Heart left ventricle (tissue), 13 donors: ENCODE measurements at regions not wholly inside any gene's neighbourhood (a gene's known extent, or its start where the extent isn't known, plus 50 kb on each side); places are given as distances from the start of the nearest gene placed in this dataset.

Source experiments
- POLR2A ChIP-seq, 2 donors: fragments of 450-650 bp; IDR thresholded peaks; one replicate each; pipeline ENCODE4 v1.6.1; 2017; ENCODE audit warnings: antibody characterized with exemption in 2 of 2, mild to moderate bottlenecking in 2 of 2, moderate library complexity in 2 of 2
- TF ChIP-seq, protein P1 (sequence below), 12 donors: fragments of 200-600 bp; sonication (generic) in 4 of 12; IDR thresholded peaks; one replicate each; pipeline versions ENCODE4 v1.5.0 to v1.8.0; 2018 to 2022; ENCODE audit warnings: antibody characterized with exemption in 12 of 12, mild to moderate bottlenecking in 5 of 12
- donor health status: ischemic (EF 13 %, LVEDD 7.1; RV severe dilation, severe dysfunction).
- donor health status: DM: no; HTN: yes; CAD: no.
- donor health status: DM: no; HTN: no; CAD: no.
- donor health status: ischemic (EF 25% LVEDD 6.9; RV normal size, moderate dysfunction).
- donor health status: ischemic (EF 25% LVEDD 5.7; RV mildly dilated, moderate dysfunction).
- donor health status: ischemic (EF 35%, LVEDD 5.7; RV mildly dilated, moderate dysfunction).
- donor health status: nonischemic (EF 11% LVEDD 7.7; RV severe dilation, severe dysfunction).
- donor health status: DM: yes; HTN: yes; CAD: no.
- donor health status: PGD.
- donor health status: ischemic (EF 29% LVEDD 5.4; RV normal size, mild dysfunction).
- donor health status: nonischemic (EF 23%, LVEDD 6.1; RV moderate dilation, normal function).

DNA sequence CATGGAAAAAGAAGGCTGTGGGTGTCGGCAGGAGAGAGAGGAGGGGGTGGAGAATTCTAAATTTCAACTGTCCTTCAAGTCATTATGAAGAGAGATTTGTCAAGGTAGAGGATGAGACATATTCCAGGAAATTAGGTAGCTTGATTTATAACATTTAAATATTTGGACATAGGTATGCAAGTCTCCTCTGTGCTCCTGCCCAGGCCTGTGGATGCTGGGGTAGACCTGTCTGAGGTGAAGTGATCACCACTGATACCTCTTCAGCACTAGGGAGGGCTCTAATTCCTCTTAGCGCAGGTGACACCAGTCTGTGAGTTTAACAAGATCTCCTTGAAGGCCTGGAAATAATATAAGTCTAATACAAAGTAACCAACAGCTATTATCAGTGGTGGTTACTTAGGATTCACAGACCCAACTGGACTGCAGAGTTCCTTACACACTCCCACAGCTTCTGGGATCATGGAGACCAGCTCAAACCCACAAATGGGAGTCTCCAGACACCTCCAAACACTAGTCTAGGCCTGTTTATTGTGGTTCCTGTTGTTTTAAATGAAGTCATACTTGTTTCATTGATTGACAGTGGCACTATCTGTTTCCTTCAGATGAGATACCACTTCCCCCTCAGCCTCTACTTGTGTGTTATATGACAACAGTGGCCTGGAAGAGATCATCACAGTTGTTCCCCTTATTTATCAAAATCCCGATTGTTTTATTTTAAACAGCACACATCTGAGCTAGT, 104.1 kb upstream of the ITPRID2 start:
- TF ChIP-seq, protein P1, sequence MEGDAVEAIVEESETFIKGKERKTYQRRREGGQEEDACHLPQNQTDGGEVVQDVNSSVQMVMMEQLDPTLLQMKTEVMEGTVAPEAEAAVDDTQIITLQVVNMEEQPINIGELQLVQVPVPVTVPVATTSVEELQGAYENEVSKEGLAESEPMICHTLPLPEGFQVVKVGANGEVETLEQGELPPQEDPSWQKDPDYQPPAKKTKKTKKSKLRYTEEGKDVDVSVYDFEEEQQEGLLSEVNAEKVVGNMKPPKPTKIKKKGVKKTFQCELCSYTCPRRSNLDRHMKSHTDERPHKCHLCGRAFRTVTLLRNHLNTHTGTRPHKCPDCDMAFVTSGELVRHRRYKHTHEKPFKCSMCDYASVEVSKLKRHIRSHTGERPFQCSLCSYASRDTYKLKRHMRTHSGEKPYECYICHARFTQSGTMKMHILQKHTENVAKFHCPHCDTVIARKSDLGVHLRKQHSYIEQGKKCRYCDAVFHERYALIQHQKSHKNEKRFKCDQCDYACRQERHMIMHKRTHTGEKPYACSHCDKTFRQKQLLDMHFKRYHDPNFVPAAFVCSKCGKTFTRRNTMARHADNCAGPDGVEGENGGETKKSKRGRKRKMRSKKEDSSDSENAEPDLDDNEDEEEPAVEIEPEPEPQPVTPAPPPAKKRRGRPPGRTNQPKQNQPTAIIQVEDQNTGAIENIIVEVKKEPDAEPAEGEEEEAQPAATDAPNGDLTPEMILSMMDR (IDR thresholded peaks at IDR 0.05): no peak
- no peak for TF ChIP-seq POLR2A (IDR thresholded peaks at IDR 0.05)
